Fibroblast of peridontal ligament (primary cell): ENCODE measurements at regions not wholly inside any gene's neighbourhood (a gene's known extent, or its start where the extent isn't known, plus 50 kb on each side); places are given as distances from the start of the nearest gene placed in this dataset.
A peak's percentile ranks its signal among the peaks of the same experiment; 100 is the strongest.
"Not testable (repeated sequence)": the region's sequence is repeated elsewhere in the genome, so short reads cannot be mapped to it uniquely, and the experiment has no call there.

Experiments
- DNase-seq: peaks from one replicate; pipeline ENCODE4 v3.0.0-alpha.2; 2010; ENCODE audit errors: extremely low read depth

- DNase-seq: no peak
Measured at GRCh38 chr17:54191261-54191660, 368.5 kb downstream of the KIF2B start.

DNA sequence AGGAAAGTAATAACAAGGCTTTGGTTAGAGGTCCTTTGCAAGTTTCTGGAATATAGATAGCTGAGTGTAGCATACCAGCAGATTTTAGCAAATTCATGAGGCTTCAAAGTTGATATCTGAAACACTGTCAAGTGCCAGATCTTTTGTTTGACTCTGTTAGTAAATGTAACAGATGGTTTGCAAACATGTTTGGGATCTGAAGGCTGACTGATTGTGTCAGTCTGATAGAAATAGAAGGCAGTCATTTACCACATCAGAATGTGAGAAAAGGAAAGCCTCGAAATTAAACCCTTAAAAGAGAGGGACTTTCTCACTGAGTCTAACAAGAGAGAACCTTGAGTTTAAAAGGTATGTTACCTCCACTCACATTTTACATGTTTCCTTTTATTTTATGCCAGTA lies 371.5 kb downstream of the KIF2B start:
- no peak for DNase-seq

DNA sequence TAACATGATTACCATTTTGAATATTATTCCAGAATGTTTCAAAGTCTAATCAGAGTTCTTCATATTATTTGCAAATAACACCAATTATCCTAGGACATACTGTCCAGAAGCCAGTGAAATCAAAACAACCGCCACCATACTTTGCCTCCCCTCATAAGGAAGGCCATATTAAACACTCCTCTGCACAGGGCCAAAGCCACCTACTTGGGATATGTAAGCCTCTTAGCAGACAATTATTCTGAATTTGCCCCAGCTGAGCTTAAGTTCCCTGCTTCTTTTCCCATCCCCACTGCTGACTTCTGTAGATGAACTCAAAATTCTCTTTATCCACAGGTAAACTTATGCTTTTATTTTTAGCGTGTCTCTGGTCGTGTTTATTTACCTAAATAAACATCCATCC lies 374.0 kb downstream of the KIF2B start:
- DNase-seq: no peak

DNA sequence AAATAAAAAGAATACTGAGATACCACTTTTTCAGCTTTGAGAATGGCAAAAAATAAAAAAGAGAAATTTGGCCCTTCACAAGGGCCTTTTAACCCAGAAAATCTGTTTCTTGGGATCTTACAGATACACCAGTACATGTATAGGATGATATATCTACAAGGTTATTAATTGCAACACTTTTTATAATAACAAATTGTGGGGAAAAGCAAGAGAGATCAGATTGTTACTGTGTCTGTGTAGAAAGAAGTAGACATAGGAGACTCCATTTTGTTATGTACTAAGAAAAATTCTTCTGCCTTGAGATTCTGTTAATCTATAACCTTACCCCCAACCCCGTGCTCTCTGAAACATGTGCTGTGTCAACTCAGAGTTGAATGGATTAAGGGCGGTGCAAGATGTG lies 378.7 kb downstream of the KIF2B start:
- not testable (repeated sequence) for DNase-seq

DNA sequence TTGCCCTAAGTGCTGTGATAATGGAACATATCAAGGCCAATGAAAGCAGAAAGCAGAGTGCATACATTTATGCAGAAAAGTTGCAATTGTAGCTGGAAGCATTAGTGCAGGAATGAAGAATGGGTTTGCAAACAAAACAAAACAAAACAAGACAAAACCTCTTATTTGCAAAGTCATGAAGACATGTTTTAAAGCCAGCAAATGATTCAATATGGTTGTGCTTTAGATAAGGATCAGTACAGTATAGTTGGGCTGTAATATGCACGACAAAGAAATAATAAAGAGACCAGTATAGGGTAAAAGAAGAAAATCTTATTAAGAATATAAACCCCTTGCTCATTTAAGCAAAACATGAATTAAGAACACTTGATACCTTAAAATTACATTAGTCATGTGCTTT lies 398.1 kb downstream of the KIF2B start:
- DNase-seq: no peak

DNA sequence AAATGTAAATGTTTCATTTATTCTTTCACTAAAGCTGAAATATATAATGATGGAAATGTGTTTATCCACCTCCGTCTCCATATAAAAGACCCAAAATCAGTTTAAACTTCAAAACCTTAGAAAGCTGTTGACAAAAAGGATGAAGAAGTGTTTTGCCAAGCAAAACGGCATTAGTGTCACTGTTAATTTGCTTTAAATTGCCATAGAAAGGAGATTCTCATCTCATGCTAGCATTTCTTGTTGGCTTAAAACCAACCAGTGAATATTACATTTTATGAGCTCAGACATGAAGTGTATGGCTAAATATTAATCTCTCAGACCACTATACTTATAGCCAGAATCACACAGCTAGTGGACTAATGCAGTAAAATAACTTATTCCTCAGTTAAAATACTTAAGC lies 398.8 kb downstream of the KIF2B start:
- DNase-seq: no peak

GRCh38 chr17:54235571-54235970 lies 412.8 kb downstream of the KIF2B start:
- DNase-seq: no peak

GRCh38 chr17:54237911-54238515 lies 415.3 kb downstream of the KIF2B start:
- no peak for DNase-seq

GRCh38 chr17:54239291-54239690 lies 416.6 kb downstream of the KIF2B start:
- no peak for DNase-seq

DNA sequence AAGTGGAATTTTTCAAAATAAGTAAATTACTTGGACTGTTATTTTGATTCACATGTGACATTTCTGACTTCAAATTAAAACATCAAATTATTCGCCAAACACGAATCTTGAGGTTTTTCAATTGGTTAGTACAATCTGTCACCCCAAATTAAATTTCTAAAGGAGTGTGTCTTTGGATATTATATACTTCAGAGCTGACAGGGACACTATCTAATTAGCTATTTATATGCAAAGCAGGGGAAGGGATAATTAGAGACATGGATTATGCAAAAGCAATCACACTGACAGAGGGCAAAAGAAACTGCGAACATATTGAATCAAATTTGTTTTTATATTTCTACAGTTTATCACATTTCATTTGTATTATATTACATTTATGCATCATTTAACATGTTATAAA lies 433.0 kb downstream of the KIF2B start:
- DNase-seq: no peak

DNA sequence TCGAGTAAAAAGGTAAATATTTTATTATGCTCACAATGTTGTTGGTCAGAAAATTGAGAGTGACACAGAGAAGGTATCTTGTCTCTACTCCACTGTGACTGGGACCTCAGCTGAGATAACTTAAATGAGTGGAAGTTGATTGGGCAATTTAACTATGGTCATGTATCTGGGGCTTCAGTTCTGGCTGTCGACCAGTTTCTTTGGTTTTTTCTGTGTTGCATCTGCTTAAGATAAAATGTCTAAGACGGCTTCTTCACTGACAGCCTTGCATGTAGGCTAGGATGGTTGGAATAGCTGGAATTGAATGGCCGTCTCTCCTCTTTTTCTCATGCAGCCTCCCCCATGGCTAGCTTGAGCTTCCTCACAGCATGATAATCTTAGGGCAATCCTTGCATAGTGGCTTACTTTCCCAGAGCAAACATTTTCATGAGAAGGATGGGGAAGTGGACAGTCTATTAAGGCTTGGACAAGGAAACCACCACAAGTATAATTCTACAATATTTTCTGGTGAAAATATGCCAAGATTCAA lies 433.7 kb downstream of the KIF2B start:
- no peak for DNase-seq

GRCh38 chr17:54257440-54257839 lies 434.7 kb downstream of the KIF2B start:
- DNase-seq: no peak

DNA sequence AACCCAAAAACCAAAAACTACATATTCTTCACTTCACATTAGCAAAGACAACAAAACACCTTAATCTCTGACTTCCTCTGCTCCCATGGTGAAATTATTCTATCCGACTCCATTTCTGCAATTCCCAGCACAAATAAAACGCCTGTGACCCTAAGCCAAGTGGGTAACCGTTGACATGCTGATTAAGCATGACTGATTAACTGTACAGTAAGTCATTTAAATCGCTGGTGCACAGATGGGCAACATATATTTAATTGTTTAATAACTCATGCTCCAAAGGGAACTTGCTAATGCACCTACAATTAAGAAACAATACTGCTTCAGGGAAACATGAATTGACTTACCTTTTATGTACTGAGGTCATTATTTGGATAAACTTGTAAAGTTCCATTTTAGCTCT lies 436.7 kb downstream of the KIF2B start:
- no peak for DNase-seq

GRCh38 chr17:54261465-54261864 lies 438.7 kb downstream of the KIF2B start:
- no peak for DNase-seq

DNA sequence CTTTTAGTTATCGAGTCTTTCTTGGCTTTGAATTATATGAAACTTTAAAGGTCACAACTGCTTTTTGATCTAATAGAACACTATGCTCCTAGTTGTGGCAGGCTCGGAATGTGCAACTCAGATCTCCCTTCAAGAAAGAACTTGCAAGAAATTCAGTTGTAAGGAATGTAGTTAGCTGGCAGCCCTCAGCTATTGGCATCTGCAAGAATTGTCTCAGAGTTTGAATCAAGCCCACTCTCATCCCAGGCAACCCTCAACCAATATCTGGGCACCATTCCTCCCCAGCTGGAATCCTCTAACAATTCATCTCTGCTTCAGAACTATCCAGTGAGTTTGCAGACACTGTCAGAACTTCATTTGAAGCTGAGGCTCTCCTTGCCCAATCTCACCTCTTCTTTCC lies 447.2 kb downstream of the KIF2B start:
- DNase-seq: no peak

GRCh38 chr17:54270499-54270898 lies 447.8 kb downstream of the KIF2B start:
- no peak for DNase-seq

- no peak for DNase-seq
Measured at GRCh38 chr17:54277868-54278267, 455.1 kb downstream of the KIF2B start.

DNA sequence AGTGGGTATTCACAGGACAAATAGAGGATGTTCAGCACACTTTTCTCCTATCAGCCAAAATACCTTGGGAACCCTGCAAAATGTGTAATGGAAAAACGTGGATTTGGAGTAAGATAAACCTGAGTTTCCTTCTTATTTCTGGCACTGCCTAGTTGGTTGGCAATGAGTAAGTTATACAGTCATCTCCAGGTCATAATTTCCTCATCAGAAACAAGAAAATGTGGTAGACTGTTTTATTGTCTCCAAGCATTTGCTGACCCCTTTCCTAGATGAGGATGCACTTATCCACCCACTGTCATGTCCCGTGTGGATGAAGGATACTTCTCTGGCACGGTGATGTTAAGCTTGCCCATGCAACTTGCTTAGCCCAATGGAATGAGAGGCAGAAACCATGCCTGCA lies 458.0 kb downstream of the KIF2B start:
- DNase-seq: no peak

DNA sequence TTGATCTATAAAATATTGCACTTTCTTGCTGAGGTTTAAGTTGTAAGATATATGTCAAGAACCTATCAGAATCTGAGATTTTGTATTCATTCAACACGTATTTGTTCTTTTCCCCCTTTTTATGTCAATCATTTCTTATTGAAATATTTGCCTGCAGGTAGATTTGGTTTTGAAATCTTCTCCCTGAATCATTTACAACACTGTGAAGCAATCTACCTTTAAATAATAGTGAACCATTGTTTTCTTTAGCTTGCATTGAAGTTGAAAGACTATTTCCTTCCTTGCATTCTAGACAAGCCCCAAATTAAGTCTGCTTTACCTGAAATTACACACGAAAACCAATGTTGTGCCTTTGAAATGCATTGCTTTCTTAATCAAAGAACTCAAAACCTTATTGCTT lies 460.2 kb downstream of the KIF2B start:
- no peak for DNase-seq

GRCh38 chr17:54307351-54307750 lies 484.6 kb downstream of the KIF2B start:
- peak; percentile 1 for DNase-seq

DNA sequence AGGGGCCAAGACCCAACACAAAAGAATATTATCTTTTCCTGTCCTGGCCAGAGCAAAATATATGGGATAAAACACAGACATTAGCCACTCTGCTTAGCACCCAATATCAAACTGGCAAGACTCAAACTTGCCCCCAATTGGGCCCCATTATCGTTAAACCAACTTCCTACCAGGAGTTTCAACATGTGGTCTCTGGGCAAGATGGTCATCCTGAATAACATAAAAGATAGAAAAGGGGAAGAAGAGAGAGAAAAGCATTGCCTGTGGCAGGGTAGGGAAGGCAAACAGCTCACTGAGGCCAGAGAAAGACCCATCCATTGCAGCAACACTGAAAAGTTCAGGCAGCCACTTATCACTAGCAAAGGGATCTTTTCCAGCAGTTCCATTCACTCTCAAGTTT lies 502.1 kb downstream of the KIF2B start:
- DNase-seq: no peak

GRCh38 chr17:54339731-54340130 lies 517.0 kb downstream of the KIF2B start:
- no peak for DNase-seq

- no peak for DNase-seq
Measured at GRCh38 chr17:54347495-54347894, 524.8 kb downstream of the KIF2B start.

GRCh38 chr17:54348234-54348633 lies 525.5 kb downstream of the KIF2B start:
- no peak for DNase-seq
